ENCODE measurements at regions not wholly inside any gene's neighbourhood (a gene's known extent, or its start where the extent isn't known, plus 50 kb on each side); places are given as distances from the start of the nearest gene placed in this dataset.
"Not testable (repeated sequence)": the region's sequence is repeated elsewhere in the genome, so short reads cannot be mapped to it uniquely, and the experiment has no call there.

DNA sequence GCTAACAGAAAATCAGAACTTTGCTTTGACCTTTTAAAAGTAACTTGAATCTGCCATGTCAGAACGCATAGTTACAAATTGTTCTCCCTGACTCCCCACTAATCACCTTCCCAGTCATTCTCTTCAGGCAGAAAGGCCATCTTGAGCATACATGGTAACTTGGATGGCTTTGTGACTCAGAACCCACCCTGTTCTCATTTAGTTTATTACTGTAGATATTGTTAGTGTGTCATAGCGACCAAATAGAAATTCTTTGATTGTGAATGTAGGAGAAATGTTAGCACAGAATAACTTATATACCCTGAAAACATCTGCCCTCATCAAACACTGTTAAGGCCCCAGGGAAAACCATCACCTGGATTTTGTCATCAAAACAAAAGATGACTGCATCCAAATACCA is 382.0 kb downstream of the MAGEB5 start:
- no peak for DNase-seq (ENCODE audit: low spot score)

DNA sequence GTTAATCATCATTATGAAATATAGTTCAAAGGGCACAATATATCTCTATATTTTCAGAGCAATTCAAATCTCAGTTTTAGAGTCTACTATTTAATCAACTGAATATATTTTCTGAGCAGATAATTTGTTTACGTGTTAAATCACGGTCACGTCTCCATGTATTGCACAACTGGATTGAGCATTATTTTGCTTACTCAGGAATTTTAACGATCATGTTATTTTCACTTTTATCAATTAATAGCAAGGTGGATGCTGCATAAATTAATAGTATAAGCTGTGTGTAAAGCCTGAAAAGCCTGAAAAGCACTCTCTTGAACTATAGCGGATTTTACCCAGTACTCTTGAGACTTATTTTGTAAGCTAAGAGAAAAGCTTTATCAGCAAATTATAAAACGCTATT is 374.9 kb downstream of the MAGEB5 start:
- DNase-seq (ENCODE audit: low spot score) = no peak

DNA sequence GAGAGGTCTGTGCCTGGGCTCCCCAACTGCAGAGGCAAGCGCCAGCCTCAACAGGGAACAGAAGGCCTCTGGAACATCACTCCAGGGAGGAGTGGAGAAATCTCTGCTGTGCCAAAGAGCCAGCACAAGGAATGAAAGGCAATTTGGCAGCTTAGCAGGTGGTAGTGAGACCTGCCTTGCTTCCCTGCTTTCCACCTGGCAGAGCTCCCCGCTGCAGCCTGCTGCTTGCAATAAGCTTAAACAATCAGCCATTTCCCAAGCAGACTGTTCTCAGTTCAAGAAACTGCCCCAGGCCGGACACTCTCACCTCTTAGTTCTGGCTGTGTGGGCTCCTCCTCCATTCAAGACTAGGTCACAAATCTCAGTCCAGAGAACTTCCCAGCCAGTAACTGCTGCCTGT is 370.6 kb downstream of the MAGEB5 start:
- no peak for DNase-seq (ENCODE audit: low spot score)

DNA sequence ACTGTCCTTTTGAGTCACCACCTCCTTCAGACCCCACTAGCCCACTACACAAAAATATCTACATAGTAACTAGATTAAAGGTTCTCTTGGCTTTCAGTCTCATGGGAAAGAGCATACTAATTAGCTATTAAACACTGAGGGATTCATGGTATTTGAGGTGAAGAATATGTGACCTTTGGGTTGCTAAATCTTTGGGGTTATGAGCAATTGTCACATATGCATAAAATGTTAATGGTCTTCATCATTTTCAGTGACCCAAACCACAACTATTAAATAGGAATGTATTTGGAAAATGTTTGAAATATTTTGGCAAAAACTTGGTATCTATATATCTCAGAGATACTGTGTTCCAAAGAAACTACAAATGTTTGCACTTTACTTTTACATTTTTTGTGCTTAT is 365.1 kb downstream of the MAGEB5 start:
- DNase-seq (ENCODE audit: low spot score) = no peak

DNA sequence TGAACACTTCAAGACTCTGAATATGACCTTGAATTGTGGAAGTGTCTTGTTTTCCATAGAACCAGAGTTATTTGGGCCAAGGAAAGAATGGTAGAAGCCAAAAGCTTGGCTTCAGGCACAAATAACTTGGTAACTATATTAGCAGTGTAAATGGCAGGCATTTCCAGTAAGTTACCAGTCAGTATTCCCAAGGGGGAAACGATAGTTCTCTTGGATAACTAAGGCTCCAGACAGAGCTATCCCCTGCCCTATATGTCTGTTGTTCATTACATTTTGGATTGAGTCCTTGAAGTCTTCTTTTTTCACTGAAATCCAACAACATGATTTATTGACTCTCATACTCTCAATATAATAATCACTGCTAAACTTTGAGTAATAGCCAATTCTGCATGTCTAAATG is 364.1 kb downstream of the MAGEB5 start:
- DNase-seq (ENCODE audit: low spot score) = no peak

DNA sequence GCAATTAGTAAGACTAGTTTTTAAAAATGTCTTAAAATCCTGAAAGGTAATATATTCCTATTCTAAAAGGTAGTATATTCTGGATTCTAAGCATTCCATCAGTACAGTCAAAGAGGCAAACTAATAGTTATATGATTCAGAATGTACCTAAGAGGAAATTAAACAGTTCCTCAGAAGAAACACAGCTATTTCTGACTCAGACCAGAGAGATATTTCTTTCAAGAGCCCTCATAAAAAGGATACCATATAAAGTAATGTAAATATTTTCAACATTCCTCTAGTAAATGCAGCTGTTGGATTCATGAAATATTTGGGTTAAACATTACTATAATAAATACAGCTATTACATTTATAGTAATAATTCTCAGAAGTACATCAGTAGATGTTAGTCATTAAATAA is 358.3 kb downstream of the MAGEB5 start:
- DNase-seq (ENCODE audit: low spot score) = no peak

DNA sequence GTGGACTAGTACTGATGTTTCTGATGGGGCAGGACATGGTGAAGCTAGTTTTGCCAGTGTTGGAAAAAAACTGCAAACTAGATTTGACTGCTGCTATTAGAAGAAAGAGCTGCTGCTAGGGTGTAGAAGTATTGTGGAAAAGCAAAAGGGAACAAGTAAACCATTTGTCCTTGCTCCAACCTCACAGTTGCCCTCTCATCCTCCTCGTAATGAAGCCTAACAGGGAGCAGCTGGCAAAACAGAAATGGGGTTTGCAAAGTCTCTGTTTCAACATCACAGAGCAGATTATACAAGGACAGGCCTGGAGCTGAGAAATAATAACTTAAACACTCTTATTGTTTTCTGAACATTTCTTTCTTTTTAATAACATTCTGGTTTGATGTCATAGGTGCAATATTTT is 346.2 kb downstream of the MAGEB5 start:
- DNase-seq (ENCODE audit: low spot score) = no peak

DNA sequence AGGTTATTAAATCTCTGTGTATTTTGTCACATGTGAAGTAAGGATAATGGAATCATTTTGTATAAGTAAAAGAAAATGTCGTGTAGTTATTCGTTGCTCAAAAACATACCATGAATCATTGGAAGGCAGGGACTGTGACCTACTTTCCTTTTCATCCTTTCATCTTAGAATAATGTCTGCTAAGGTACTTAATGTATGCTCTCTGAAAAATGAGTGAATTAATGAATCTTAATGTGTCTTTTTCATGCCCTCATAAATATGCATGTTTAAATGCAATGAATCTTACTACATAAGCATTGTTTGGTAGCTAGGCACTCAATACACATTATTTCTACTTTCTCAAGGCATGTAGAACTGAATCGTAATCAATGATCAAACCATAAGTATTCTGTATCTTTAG is 343.9 kb downstream of the MAGEB5 start:
- DNase-seq (ENCODE audit: low spot score) = no peak

DNA sequence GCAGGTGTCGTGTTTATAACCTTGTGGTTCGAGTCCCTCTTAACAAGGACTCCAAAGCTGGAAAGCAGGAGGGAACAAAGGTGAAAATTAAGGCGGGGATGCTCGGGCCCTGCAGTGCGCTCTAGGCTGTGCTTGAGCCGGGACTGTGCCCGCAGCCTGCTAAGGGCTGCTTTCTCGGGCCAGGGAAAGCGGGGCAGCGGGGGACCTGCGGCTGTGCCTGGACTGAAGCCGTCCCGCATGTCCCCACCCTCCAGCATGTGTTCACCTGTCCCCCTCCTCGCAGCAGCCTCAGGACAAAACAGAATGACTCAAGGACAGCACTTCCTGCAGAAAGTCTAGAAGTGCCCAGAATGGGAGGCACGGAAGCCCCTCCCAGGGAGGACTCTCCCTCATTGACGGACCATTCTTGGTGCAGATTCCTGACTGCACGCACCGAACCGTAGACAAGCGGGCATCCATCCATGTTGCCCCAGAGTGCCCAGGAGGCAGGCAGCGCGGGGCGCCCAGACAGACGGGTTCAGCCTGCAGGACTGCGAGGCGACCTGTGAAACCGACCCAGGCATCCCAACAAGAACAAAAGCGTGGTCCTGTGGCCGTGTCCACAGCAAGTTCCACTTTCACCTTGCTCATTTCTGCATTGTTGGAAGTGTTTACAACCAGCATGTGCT is 342.9 kb downstream of the MAGEB5 start:
- no peak for DNase-seq (ENCODE audit: low spot score)

DNA sequence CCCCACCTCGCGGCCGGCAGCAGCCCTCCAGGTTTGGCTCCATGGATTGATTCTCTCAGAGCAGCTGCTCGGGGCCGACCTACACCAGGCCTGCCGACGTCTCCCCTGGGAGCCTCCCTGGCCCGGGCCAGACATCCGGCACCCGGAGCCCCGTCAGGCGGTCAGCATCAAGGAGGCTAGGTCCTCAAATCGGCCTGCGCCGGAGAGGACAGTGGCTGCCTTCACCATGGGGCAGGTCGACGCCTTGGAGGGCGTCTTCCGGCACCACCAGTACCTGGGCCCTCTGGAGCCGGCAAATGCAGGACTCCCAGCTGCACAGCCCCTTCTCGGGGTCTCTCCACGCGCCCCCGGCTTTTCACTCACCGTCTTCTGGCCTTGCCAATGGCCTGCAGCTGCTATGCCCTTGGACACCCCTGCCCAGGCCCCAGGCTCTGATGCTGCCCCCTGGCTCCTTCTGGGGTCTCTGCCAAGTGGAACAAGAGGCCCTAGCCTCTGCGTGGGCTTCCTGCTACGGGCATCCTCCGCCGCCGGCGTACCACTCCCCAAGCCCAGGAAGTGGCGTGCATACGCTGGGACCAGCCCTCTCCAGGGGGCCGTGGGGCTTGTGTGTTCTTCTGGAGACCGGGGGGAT is 341.8 kb downstream of the MAGEB5 start:
- no peak for DNase-seq (ENCODE audit: low spot score)

DNA sequence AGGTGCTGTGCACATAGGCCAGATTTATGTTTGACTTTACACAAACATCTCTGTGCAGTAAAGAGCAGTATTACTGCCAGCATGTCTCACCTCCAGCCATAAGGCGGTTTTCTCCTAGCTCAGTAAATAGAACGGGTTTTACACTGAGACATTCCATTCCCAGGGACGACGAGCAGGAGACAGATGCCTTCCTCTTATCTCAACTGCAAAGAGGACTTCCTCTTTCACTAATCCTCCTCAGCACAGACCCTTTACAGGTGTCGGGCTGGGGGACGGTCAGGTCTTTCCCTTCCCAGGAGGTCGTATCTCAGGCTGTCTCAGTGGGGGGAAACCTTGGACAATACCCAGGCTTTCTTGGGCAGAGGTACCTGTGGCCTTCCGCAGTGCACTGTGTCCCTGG is 309.8 kb downstream of the MAGEB5 start:
- DNase-seq (ENCODE audit: low spot score) = not testable (repeated sequence)

DNA sequence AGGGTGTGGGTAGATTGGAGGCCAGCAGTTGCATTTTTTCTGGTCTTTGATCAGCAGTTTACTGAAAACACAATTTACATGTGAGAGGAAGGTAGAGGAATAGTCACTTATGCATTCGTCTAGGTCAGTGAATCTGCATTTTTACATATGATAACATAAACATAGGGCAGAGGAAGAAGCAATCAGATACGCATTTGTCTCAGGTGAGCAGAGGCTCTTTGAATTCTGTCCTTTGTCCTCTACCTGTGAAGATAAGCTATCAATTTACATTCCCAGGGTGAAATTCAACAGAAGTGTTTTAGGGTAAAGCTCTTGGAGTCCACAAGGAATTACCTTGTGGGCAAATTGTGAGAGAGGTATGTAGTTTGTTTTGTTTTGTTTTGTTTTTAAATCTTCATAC is 306.5 kb downstream of the MAGEB5 start:
- DNase-seq (ENCODE audit: low spot score) = no peak

DNA sequence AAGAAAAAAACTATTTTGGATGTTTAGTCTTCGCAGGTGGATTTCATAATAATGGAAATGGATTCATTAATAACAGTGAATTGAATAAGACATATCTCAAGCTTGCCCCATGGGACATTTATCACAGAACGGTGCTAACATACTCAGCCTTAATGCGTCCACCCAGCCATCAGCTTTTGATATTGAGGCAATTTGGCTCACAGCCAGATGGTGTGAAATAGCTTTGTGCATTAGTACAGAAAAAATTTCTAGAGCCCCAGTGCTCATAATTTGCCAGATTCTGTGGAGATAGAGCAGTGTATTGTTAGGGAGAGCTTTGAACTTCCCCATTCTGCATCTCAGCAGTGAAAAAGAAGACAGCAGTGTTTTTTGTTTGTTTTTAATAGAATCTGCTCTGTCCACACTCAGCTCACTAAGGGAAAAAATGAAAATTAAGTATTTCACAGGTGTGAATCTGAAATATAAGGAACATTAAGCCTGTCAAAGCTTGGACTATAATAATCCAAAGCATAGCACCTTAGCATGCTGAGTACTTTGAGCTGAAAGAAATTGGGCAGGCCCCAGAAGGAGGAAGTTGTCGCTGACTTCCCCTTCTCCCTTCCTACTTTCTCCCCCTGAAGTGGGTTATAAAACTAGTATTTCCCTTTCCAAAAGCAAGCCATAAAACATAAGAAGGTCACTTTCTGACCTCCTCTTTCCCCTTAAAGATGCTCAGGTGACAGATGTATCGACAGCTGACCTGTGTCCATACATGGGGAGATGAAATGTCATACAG is 295.8 kb downstream of the MAGEB5 start:
- no peak for DNase-seq (ENCODE audit: low spot score)

DNA sequence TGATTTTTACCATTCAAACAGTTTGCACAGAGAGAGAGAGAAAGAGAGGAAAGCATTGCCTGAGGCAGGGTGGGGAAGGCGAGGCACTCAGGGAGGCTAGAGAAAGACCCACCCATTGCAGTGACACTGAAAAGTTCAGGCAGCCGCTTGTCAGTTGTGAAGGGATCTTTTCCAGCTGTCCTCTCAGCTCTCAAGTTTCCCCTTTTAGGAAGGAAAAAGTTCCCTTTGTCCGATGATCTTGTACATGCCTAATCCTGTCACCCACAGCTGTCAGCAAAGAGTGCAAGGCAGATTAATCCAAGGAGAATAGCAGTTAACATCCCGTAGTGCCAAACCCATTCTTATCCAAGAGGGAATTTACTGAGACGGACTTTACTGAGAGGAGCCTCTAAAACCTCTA is 255.0 kb downstream of the MAGEB5 start:
- no peak for DNase-seq (ENCODE audit: low spot score)

DNA sequence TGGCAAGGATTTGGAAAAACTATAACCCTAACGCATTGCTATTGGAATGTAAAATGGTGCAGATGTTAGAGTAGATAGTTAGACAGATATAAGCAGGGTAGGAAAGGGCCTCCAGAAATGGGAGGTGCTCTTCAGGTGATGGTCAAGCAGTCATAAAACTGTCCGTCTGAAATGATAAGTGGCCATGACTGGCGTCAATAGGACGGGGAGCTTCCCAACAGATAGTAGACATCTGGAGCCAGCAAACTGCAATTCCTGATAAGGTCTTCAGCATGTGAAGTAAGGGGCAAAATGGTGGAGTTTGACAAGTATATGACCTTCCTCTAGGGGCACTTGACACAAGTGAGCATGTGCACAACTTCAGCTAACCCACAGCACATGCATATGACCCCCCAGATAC is 250.4 kb downstream of the MAGEB5 start:
- no peak for DNase-seq (ENCODE audit: low spot score)

DNA sequence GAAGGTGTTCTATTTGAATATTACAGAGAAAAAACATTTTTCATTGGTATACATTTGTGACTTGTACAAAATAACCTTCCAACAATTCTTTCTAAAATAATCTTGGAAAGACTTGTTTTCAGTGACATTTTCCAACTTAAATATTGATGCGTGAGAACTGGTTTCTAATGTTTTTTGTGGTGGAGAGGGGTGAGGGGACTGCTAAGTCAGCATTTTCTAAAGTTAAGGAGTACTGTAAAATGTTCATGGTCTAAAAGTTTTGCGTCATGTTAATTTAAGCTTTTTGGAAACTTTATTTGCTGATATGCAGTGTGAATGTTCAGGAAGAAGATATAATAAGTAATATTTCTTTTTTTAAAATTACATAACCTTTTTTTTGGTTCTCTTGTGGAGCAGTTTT is 229.3 kb downstream of the MAGEB5 start:
- no peak for DNase-seq (ENCODE audit: low spot score)

DNA sequence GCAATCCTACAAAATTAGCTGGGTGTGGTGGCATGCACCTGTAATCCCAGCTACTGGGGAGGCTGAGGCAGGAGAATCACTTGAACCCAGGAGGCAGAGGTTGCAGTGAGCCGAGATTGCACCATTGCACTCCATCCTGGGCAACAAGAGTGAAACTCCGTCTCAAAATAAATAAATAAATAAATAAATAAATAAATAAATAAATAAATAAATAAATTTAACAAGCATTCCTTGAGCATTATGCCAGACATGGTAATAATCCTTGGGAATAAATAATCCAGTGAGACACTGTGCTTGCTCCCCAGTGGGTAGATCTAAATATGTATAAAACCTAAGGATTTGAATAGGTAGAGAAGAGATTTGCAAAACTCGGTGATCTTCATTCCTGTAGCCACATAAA is 228.4 kb downstream of the MAGEB5 start:
- not testable (repeated sequence) for DNase-seq (ENCODE audit: low spot score)

DNA sequence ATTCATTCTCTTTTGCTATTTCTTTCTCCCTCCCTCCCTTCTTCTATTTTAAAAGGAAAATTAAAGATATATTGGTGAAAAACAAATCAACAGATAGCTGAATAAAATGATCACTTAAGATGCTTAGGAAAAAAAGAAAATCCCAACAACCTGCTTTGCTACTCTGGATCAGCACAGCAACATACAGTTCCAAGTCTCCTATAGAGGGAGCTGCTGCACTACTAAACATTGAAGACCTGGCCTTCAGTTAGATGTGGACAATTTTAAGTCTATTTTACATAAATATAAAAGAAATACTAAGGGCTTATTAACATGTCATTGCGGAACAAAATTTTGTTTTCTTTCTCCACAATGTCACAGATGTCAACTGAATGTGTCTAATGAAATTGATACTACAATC is 226.4 kb downstream of the MAGEB5 start:
- DNase-seq (ENCODE audit: low spot score) = no peak

DNA sequence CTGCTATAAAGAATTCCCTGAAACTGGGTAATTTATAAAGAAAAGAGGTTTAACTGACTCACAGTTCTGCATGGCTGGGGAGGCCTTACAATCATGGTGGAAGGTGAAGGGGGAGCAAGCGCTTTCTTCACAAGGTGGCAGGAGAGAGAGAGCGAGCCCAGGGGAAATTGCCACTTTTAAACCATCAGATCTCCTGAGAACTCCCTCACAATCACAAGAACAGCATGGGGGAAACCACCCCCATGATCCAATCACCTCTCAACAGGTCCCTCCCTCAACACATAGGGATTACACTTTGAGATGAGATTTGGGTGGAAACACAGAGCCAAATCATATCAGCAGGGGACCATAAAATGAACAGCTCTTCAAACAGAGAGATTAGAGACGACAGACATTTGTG is 198.6 kb downstream of the MAGEB5 start:
- DNase-seq (ENCODE audit: low spot score) = no peak

DNA sequence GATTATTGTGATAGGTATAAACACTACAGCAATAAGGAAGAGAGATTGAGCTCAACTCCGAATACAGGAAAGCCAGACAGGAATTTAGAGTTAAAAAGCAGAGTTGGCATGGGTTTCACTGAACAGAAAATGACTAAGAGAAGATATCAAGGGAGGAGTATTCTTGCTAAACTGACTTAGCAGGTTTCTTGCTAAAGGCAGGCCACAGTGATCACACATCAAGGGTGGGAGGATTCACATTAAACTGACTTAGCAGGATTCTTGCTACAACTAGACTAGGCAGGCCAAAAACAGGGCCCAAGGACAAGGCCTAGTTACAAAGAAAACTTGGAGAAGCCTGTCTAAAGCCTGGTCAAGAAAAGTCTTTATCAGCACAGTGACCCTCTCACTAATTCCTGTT is 195.1 kb downstream of the MAGEB5 start:
- DNase-seq (ENCODE audit: low spot score) = no peak

DNA sequence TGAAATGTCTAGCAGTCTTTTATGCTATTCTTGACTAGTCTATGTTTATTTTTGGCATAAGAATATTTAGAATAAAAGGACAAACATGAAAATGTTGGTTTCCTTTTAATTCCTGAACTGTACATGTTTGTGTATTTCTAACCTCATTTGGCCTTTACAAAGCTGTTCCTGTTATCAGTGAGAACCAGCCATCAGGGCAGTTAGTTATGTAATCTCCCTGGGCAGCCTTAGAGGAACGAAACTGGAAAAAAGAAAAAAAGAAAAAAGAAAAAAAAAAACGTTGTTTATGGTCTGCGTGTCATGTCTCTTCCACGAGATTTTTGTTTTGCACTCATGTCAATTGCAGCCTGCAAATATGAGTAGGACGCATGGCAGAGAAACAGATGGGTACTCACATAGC is 193.7 kb downstream of the MAGEB5 start:
- DNase-seq (ENCODE audit: low spot score) = no peak

DNA sequence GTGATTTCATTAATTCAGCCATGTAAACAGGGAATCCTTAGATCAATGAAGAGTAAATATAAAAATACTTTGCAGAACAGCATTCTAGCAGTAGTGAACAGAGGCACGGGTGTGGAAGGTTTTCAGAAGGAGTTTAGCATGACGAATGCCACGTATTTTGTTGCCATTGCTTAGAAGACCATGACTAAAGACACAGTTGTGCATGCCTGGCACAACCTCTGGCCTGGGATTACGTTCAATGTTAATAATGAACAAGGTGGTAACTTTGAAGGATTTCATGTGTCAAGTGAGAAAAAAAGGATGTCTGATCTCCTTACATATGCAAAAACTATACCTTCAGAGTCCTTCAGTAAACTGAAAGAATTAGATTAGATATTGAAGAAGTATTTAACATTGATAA is 171.9 kb downstream of the MAGEB5 start:
- no peak for DNase-seq (ENCODE audit: low spot score)

DNA sequence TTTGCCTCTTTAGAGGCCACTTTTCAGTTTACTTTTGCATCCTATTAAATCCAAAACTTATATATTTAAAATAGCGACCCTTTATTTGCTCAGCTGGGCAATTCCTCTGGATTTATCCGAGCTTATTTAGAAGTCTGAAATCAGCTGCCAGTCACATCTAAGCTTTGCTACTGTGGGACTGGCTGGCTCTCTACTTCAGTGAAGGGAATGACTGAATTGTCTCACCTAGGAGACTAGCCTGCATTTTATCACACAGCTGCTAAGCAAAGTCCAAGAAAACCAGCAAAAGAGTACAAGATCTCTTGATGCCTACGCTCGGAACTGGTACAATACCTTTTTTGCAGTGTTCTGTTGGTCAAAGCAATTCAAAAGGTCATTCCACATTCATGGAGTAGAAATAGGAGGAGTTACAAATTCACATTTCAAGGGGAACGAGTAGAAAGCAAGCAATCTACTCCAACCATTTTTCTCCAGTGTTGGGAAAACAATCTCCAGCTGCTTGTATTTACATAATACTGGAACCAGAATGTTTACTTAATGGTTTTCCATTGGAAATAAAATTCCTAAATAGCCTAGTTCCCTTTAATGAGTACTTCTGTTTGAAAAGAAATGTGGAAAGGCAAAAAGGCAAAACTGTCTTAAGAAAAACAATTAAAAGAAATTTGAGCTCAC is 160.2 kb downstream of the MAGEB5 start:
- DNase-seq (ENCODE audit: low spot score) = no peak
